ENCODE measurements at regions not wholly inside any gene's neighbourhood (a gene's known extent, or its start where the extent isn't known, plus 50 kb on each side); places are given as distances from the start of the nearest gene placed in this dataset.

DNA sequence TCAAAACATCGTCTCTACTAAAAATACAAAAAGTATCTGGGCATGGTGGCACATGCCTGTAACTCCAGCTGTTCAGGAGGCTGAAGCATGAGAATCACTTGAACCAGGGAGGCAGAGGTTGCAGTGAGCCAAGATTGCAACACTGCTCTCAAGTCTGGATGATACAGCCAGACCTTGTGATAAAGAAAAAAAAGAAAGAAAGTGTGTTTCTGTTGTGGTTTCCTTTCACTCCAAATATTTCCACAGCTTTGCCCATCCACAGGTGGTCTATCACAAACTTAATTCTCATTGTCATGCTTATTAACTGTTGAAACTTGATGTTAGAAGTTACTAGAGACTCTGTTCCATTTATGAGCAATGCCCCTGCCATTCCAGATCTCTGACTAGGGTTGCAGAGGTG lies 316.0 kb upstream of the SEMA3C start:
- no peak for TF ChIP-seq SP1 (IDR thresholded peaks at IDR 0.05)
- TF ChIP-seq ZNF384 (IDR thresholded peaks at IDR 0.05), result no peak
- TF ChIP-seq FOXA1 (IDR thresholded peaks at IDR 0.05), result no peak
- no peak for TF ChIP-seq FOXM1 (IDR thresholded peaks at IDR 0.05; ENCODE audit: borderline replicate concordance)

All from HEK293T (cell line).